HG03457 (cell line): ENCODE measurements at regions not wholly inside any gene's neighbourhood (a gene's known extent, or its start where the extent isn't known, plus 50 kb on each side); places are given as distances from the start of the nearest gene placed in this dataset.
"Not testable (repeated sequence)": the region's sequence is repeated elsewhere in the genome, so short reads cannot be mapped to it uniquely, and the experiment has no call there.

Source experiments
- ATAC-seq: cut with Tn5 transposase; IDR thresholded peaks from one replicate; pipeline ENCODE4 v1.9.1; 2021; ENCODE audit warnings: moderate number of reproducible peaks; ENCODE audit not compliant: unreplicated experiment

GRCh38 chr20:12068121-12068520 is 150.4 kb downstream of the BTBD3 start:
- ATAC-seq, result no peak

GRCh38 chr20:12069181-12069580 is 151.5 kb downstream of the BTBD3 start:
- no peak for ATAC-seq

GRCh38 chr20:12072221-12072953 is 154.7 kb downstream of the BTBD3 start:
- no peak for ATAC-seq

GRCh38 chr20:12072954-12073264 is 155.2 kb downstream of the BTBD3 start:
- ATAC-seq, result no peak

GRCh38 chr20:12074111-12074655 is 156.5 kb downstream of the BTBD3 start:
- no peak for ATAC-seq

- no peak for ATAC-seq
Measured at GRCh38 chr20:12076200-12076599, 158.5 kb downstream of the BTBD3 start.

GRCh38 chr20:12077875-12078274 is 160.2 kb downstream of the BTBD3 start:
- no peak for ATAC-seq

GRCh38 chr20:12079490-12079889 is 161.8 kb downstream of the BTBD3 start:
- ATAC-seq, result no peak

GRCh38 chr20:12083269-12083668 is 165.6 kb downstream of the BTBD3 start:
- ATAC-seq, result no peak

- no peak for ATAC-seq
Measured at GRCh38 chr20:12084482-12084881, 166.8 kb downstream of the BTBD3 start.

GRCh38 chr20:12086359-12086758 is 168.7 kb downstream of the BTBD3 start:
- no peak for ATAC-seq

GRCh38 chr20:12090920-12091319 is 173.2 kb downstream of the BTBD3 start:
- ATAC-seq, result no peak

- ATAC-seq, result no peak
Measured at GRCh38 chr20:12093057-12093796, 175.5 kb downstream of the BTBD3 start.

GRCh38 chr20:12093797-12094190 is 176.1 kb downstream of the BTBD3 start:
- not testable (repeated sequence) for ATAC-seq

GRCh38 chr20:12095180-12095920 is 177.7 kb downstream of the BTBD3 start:
- no peak for ATAC-seq

- ATAC-seq, result no peak
Measured at GRCh38 chr20:12098421-12098820, 180.7 kb downstream of the BTBD3 start.

- no peak for ATAC-seq
Measured at GRCh38 chr20:12108846-12109245, 191.2 kb downstream of the BTBD3 start.

- no peak for ATAC-seq
Measured at GRCh38 chr20:12110274-12110673, 192.6 kb downstream of the BTBD3 start.

- no peak for ATAC-seq
Measured at GRCh38 chr20:12110711-12111110, 193.0 kb downstream of the BTBD3 start.

- no peak for ATAC-seq
Measured at GRCh38 chr20:12111431-12112088, 193.9 kb downstream of the BTBD3 start.

- no peak for ATAC-seq
Measured at GRCh38 chr20:12112089-12112474, 194.4 kb downstream of the BTBD3 start.
